ENCODE measurements at regions not wholly inside any gene's neighbourhood (a gene's known extent, or its start where the extent isn't known, plus 50 kb on each side); places are given as distances from the start of the nearest gene placed in this dataset.
"Not testable (repeated sequence)": the region's sequence is repeated elsewhere in the genome, so short reads cannot be mapped to it uniquely, and the experiment has no call there.

GRCh38 chr6:11323666-11324452 lies 91.4 kb upstream of the NEDD9 start:
- peak; percentile 41 to 83 for DNase-seq

DNA sequence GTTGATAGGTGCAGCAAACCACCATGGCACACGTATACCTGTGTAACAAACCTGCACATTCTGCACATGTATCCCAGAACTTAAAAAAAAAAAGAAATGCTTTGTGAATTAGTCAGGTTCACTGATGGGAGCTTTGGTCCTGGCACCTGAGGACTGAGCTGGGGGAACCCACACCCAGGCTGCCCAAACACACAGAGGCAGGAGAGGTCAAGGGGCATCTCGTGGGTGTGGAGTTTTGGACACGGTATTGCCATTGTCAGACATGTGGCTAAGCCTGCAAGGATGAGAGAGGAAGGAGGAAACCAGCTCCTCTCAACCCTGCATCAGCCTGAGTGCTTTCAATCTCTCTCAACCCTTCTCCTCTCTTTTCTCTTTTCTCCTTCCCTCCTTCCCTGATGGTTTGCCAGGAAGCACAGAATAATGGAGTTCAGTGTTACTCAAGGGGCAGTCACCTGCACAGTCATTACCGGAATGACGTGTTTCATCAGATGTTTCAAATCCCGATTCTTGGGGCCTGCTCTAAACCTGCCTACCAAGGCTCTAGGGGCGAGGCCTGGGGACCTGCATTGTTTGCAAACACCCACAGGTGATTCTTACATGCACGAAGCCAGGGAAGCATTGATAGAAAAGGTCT lies 89.9 kb upstream of the NEDD9 start:
- DNase-seq = no peak

GRCh38 chr6:11320914-11321597 lies 88.6 kb upstream of the NEDD9 start:
- no peak for DNase-seq

DNA sequence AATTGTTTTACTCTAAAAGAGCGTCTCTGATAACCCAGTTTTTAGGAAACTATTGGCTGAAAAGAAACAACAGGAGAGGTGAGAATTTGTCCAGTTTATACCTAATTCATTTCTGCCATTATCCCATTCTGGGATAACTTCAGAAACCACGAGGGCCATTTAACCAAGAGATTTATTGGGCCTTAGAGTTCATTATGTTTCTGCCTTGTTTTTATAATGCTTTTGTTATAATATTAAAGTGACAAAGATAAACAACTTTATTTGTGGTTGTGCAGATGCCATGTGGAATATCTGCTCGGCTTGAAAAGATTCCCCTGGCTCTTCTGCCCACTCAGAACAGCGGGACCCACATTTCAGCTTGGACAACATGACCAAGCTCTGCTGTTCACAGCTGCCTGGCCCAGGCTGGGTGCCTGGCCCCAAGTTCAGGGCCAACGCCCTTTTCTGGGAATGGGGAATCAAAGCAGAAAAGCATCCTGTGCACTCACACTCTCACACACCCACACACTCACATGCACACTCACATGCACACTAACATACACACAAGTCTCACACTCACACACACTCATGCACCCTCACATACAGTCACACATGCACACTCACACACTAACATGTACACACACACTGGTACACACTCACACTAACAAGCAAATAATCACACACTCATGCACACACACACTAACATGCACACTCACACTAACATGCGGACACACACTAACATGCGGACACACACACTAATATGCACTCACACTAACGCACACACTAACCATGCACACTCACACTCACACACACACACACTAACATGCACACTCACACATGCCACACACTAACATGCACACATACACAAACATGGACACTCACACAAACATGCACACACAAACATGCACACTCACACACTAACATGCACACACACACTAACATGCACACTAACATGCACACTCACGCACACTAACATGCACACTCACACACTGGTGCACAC lies 86.7 kb upstream of the NEDD9 start:
- DNase-seq = no peak

DNA sequence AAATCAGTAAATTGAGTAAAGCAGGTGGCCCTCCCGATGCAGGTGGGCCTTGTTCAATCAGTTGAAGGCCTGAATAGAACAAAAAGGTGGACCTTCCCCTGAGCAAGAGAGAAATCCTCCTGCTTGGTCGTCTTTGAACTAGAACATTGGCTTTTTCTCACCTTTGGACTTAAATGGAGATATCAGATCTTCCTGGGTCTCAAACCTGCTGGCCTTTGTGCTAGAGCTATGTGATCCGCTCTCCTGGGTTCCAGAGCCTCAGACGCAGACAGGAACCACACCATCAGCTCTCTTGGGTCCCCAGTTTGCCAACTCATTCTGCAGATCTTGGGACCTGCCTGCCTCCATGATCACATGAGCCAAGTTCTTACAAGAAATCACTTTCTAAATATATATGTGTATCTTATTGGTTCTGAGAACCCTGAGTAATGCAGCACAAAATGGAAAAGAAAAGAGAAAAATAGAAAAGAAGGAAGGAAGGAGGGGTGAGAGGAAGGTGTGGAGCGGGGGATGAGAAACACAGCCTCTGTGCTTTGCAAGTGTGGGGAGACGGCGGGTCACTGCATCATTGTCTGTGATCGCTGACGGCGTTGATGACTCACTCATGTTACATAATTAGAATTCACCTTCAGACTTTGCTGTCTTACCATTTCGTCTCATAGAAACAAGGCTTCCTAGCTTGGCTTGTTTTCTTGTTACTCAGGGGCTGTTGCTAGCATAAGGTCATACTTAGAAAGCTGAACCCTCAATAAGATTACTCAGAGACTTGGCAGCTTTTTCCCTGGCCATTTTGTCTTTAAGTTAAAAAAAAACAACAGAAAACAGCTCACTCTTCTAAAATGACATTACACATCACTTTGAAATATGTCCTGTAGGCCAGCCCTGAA lies 85.7 kb upstream of the NEDD9 start:
- peak; percentile 79 to 82 for DNase-seq

- no peak for DNase-seq
Measured at GRCh38 chr6:11315743-11316437, 83.4 kb upstream of the NEDD9 start.

DNA sequence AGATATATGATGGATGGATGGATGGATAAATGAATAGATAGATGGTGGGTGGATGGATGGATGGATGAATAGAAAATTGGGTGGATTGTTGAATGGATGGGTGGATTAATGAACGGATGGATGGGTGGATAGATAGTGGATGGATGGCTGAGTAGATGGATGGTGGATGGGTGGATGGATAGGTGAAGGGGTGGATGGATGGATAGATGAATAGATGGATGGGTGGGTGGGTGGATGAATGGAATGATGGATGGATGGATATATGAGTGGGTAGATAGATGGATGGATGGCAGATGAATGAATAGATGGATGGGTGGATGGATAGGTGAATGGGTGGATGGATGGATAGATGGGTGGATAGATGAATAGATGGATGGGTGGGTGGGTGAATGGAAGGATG lies 80.7 kb upstream of the NEDD9 start:
- no peak for DNase-seq

DNA sequence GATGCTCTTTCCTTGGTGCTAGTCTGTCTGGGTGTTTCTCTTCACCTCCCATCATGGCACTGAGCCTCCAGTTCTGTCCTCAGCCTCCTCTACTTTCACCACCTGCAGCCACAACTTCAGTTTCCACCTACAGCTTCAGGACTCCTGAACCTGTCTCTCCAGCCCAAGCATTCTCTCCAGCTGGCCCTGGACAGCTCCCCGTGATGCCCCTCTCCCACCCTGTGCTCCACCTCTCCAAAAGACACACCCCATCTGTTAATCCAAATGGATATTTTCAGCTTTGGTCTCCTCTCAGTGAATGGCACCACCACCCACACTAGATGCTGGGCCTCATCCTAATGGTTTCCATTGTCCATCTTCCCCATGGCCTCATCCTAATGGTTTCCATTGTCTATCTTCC lies 79.5 kb upstream of the NEDD9 start:
- no peak for DNase-seq

DNA sequence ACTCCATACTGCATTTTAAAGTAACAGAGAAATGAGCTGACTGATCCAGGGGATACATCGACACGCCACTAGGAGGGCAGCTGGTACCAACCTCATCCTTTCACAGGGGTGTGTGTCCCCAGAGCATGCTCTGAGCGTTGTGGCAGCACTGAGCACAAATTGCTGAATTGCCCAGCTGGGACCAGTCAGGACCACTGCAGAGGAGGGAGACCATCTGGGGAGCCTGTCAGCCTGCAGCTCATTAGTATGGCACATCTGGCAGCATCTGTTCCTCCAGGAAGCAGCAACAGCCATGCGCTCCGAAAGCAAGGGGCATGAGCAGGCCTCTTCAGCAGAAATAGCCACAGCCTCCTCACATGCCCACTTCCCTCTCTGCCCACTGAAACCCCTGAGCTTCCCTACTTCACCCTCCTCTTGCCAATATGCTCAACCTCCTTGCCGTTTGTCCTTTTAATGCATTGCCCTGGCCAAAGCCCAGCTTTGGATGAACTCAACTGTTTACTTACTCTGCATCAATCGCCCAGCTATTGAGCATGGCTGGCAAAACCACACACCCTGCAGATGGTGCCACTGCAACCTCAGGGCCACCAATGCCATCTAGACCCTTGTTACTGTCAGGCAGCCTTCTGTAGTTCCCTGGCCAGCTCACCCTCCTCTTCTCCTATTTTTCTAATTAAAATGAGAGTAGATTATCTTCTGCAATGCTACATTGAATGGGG lies 77.6 kb upstream of the NEDD9 start:
- DNase-seq = no peak

DNA sequence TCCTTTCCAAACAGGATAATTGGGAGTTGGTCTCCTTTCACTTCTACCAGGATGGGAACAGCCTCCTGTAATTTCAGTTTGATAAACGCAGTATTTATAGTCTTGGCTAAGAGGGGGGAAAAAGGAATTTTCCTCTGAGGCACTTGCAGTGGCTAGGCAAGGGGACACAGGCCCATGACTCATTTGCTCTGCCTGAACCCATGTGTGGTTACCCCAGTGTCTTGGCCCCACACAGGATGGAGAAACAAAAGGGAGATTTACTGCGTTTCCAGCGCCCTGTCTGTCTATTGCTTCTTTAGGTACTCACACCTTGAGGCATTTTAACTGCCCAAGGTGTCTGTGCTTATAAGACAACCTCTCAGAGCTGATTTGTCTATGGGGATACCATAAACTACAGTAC lies 74.8 kb upstream of the NEDD9 start:
- DNase-seq = no peak

GRCh38 chr6:11304946-11305345 lies 72.5 kb upstream of the NEDD9 start:
- DNase-seq = no peak

DNA sequence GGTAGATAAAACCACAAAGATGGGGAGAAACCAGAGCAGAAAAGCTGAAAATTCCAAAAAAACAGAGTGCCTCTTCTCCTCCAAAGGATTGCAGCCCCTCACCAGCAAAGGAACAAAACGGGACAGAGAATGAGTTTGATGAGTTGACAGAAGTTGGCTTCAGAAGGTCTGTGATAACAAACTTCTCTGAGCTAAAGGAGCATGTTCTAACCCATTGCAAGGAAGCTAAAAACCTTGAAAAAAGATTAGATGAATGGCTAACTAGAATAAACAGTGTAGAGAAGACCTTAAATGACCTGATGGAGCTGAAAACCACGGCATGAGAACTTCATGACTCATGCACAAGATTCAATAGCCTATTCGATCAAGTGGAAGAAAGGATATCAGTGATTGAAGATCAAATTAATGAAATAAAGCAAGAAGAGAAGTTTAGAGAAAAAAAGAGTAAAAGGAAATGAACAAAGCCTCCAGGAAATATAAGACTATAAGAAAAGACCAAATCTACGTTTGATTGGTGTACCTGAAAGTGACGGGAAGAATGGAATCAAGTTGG lies 67.5 kb upstream of the NEDD9 start:
- not testable (repeated sequence) for DNase-seq

- DNase-seq = not testable (repeated sequence)
Measured at GRCh38 chr6:11299421-11299784, 66.9 kb upstream of the NEDD9 start.

DNA sequence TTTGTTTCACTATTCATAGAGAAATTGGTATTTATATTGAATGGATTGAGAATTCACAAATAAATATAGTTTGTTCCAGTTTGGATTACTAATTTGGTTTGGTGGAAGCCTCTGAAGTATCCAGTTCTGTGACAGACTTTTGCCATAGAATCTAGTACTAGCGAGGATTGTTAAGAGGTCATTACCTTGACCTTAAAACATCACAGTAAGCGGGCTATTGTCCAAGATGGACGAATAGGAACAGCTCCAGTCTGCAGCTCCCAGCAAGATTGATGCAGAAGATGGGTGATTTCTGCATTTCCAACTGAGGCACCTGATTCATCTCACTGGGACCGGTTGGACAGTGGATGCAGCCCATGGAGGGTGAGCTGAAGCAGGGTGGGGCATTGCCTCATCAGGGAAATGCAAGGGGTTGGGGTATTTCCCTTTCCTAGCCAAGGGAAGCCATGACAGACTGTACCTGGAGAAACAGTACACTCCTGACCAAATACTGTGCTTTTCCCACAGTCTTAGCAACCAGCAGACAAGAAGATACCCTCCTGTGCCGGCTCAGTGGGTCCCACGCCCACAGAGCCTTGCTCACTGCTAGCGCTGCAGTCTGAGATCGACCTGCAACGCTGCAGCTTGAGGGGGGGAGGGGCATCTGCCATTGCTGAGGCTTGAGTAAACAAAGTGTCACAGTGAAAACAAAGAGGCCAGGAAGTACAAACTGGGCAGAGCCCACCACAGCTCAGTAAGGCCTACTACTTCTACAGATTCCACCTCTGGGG lies 66.4 kb upstream of the NEDD9 start:
- no peak for DNase-seq

DNA sequence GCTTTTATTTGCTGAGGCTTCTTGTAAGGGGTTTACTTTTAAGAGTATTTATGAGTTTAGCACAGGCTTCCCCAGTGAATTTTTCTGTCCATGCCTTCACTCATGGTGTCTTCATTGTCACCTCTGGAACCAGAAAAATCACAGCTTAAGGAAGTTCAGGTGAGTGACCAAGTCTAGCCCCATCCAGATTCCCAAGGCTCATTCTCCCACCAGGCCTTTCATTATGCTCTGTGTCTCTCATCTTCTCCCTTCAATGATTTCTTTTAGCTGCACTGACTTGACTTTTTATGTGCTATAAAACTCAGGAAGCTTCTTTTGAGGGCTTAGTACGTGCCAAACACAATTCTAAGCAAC lies 64.9 kb upstream of the NEDD9 start:
- no peak for DNase-seq

GRCh38 chr6:11296449-11297375 lies 64.2 kb upstream of the NEDD9 start:
- DNase-seq = no peak

DNA sequence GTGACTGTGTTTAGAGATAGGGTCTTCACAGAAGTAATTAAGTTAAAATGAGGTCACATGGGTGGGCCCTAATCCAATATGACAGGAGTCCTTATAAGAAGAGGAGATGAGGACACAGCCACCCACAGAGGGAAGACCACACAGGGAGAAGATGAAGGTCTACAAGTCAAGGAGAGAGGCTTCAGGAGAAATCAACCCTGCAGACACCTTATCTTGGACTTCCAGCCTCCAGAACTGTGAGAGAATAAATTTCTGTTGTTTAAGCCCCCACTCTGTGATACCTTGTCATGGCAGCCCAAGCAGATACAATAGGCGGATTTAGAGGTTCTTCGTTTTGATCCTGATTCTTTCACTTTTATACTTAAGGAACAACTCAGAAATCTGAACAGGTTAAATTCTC lies 63.5 kb upstream of the NEDD9 start:
- no peak for DNase-seq

- DNase-seq = no peak
Measured at GRCh38 chr6:11294228-11294627, 61.8 kb upstream of the NEDD9 start.
